ENCODE measurements at regions not wholly inside any gene's neighbourhood (a gene's known extent, or its start where the extent isn't known, plus 50 kb on each side); places are given as distances from the start of the nearest gene placed in this dataset.

GRCh38 chr4:14092741-14093140 lies 465.2 kb upstream of the BOD1L1 start:
- no peaks in the 10 kb centered on the region for H3K27me3 ChIP-seq
- no peak for TF ChIP-seq CTCF (IDR thresholded peaks at IDR 0.05)
- TF ChIP-seq POLR2A (IDR thresholded peaks at IDR 0.05), result no peak
- no peak overlapping the region for H3K4me3 ChIP-seq
- H3K4me1 ChIP-seq (replicated peaks in 1 of 2), result no peaks in the 10 kb centered on the region
- 87 to 96% (median 91%) methylated on average over 3 of the region's 3 CpGs for WGBS, 4 donors
- no peak overlapping the region for H3K27ac ChIP-seq
- no peaks in the 10 kb centered on the region for H3K9me3 ChIP-seq (replicated peaks in 1 of 3)
- intact Hi-C loops (cut with DNase I), result no loop called here
- no peaks in the 10 kb centered on the region for H3K36me3 ChIP-seq (replicated peaks in 1 of 2)
- DNase-seq, result no peak

- Histone ChIP-seq H3K27me3 (no peaks in the 10 kb centered on the region), H3K27ac (no peak overlapping the region), H3K4me1 (replicated peaks in 1 of 2) (no peaks in the 10 kb centered on the region), H3K9me3 (replicated peaks in 1 of 3) (no peaks in the 10 kb centered on the region), H3K4me3 (no peak overlapping the region), H3K36me3 (replicated peaks in 1 of 2) (no peaks in the 10 kb centered on the region)
- DNase-seq, result no peak
- TF ChIP-seq CTCF (IDR thresholded peaks at IDR 0.05), result no peak
- TF ChIP-seq POLR2A (IDR thresholded peaks at IDR 0.05), result no peak
- intact Hi-C loops (cut with DNase I), result no loop called here
- WGBS, 4 donors, result 67 to 89% (median 84%) methylated on average over 1 of the region's 1 CpG
Measured at GRCh38 chr4:14095831-14096230, 468.3 kb upstream of the BOD1L1 start.

- WGBS, 4 donors, result 59 to 76% (median 72%) methylated on average over 4 of the region's 4 CpGs
- Histone ChIP-seq H3K4me3 (no peak overlapping the region), H3K36me3 (replicated peaks in 1 of 2) (no peaks in the 10 kb centered on the region), H3K27me3 (no peaks in the 10 kb centered on the region), H3K9me3 (replicated peaks in 1 of 3) (no peaks in the 10 kb centered on the region), H3K4me1 (replicated peaks in 1 of 2) (no peaks in the 10 kb centered on the region), H3K27ac (no peak overlapping the region)
- TF ChIP-seq CTCF (IDR thresholded peaks at IDR 0.05) (no peak), POLR2A (IDR thresholded peaks at IDR 0.05) (no peak)
- intact Hi-C loops (cut with DNase I), result no loop called here
- DNase-seq, result no peak
Measured at GRCh38 chr4:14096396-14096965, 469.0 kb upstream of the BOD1L1 start.

GRCh38 chr4:14100349-14100748 lies 472.8 kb upstream of the BOD1L1 start:
- intact Hi-C loops (cut with DNase I), result no loop called here
- Histone ChIP-seq H3K4me3 (no peak overlapping the region), H3K27ac (no peak overlapping the region), H3K36me3 (replicated peaks in 1 of 2) (no peaks in the 10 kb centered on the region), H3K9me3 (replicated peaks in 1 of 3) (no peaks in the 10 kb centered on the region), H3K4me1 (replicated peaks in 1 of 2) (no peaks in the 10 kb centered on the region), H3K27me3 (no peaks in the 10 kb centered on the region)
- TF ChIP-seq POLR2A (IDR thresholded peaks at IDR 0.05), result no peak
- no peak for TF ChIP-seq CTCF (IDR thresholded peaks at IDR 0.05)
- WGBS, 4 donors, result 57 to 75% (median 65%) methylated on average over 4 of the region's 4 CpGs
- no peak for DNase-seq

Data from adrenal gland (tissue), 9 donors.